ENCODE measurements at regions not wholly inside any gene's neighbourhood (a gene's known extent, or its start where the extent isn't known, plus 50 kb on each side); places are given as distances from the start of the nearest gene placed in this dataset.
"Not testable (repeated sequence)": the region's sequence is repeated elsewhere in the genome, so short reads cannot be mapped to it uniquely, and the experiment has no call there.

DNA sequence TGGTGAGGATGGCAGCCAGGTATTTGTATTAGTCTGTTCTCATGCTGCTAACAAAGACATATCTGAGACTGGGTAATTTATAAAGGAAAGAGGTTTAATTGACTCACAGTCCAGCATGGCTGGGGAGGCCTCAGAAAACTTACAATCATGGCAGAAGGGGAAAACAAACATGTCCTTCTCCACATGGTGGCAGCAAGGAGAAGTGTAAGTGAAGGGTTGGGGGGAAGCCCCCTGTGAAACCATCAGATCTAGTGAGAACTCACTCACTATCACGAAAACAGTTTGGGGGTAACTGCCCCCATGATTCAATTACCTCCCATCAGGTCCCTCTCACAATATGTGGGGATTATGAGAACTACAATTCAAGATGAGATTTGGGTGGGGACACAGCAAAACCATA is 276.8 kb downstream of the OLFM4 start:
- not testable (repeated sequence) for DNase-seq

DNA sequence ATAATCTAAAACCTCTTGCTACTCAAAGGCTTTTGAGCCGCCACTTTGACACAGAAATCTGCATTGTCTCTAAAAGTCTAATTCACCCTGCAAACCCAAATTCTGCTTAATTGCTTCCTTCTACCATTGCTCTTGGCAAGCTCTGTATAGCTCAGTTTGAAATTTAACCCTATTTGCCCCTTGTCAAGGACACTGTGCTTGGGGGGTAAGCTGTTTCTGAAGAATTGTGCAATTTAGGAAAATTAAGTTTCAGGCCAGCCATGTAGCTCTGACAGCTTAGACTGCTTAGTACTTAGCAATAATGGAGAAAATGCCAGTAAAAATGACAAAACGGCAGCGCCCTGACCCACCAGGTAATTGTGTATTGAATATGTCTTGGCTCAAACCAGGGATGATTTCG is 282.2 kb downstream of the OLFM4 start:
- DNase-seq, result no peak

DNA sequence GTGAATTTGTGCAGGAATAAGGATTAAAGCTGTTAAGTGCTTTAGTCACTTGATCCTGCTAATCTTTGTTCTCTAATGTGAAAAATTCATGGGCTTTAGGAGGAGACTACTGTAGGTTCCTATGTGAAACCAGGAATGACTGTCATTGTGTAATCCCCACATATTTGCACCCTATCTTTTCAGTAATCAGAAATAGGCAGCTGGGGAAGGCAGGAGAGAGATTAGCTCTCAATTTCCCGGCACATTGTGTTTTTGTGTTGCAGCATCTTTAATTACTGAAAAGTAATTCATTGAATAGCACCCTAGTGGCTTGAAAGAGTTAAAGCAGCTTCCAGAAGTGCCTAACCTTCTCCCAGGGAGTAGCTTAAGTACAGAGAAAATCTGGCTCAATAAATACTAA is 282.9 kb downstream of the OLFM4 start:
- no peak for DNase-seq

DNA sequence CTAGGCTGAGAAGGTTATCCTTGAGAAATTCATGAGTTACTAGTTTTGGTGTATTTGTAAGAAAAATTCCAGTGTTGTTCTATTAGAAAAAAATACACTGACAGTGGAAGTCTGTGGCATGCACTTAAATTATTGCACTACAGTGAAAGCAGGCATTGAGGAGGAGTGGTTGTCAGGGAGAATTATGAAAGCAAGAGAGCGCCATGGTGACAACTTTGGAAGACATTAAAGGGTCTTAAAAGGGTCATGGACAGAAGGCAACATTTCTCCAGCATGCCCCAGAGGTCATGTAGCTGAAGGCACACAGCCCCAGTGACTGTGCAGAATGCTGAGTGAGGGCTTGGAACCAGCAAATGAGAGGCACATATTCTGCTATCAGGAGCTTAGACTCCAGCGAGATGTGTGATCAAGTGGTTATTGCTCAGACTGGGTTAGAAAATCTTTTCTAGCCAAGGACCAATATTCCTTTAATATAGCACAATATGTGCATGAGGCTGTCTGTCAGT is 292.7 kb downstream of the OLFM4 start:
- no peak for DNase-seq

DNA sequence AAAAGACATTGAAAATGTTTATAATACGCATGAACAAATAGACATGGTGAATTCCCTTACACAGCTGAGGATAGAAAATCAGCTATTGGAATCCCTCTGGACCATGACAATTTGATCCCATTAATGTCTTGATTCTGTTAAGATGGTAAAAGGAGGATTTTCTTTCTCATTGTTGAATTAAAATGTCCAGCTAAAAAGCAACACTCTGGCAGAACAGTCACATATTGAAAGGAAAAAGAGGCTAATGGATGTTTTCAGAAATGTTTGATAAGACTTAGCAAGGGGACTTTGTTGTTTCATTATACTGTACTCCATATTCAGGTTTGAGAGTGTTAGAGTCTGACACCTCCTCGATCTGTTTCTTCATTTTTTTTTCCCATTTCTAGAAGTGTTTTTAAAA is 296.0 kb downstream of the OLFM4 start:
- no peak for DNase-seq

DNA sequence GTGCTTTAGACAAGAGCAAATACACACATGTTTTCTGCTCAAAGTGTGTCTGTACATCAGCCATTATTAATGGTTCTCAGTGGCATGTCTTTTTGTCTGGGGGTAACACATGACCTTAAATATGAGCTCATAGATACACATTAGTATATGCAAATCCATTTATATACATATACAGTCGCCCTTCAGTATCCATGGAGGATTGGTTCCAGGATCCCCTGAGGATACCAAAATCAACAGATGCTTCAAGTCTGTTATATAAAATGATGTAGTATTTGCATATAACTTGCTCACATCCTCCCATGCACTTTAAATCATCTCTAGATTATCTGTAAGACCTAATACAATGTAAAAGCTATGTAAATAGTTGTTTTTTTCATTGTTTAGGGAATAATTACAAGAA is 298.1 kb downstream of the OLFM4 start:
- no peak for DNase-seq

DNA sequence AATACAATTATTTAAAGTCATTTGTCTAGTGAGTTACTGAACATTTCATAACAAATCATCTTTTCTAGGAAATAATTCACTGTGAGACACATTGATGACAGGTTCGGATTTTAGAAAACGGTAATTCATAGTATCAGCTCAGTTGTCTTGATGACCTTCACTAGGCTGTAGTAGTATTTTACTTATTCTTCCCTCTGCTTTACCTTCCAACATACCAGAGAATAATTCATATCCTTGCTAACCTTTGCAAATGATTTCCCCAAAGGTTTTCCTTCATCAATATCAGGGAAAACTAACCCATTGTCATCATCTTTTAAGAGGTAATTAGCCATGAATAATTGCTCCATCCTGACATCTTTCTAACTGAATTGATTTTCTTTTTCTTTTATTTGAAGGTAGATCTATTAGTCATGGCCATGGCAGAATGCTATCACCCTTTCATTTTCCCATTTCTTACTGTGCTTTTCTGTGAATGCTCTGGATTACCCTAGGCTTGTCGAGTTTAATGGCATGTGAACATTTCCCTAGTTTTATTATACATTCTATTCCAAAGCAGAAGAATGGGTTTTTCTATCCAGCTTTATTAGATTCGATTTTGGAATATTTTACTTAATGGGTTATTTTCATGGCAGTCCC is 299.2 kb downstream of the OLFM4 start:
- DNase-seq, result no peak

DNA sequence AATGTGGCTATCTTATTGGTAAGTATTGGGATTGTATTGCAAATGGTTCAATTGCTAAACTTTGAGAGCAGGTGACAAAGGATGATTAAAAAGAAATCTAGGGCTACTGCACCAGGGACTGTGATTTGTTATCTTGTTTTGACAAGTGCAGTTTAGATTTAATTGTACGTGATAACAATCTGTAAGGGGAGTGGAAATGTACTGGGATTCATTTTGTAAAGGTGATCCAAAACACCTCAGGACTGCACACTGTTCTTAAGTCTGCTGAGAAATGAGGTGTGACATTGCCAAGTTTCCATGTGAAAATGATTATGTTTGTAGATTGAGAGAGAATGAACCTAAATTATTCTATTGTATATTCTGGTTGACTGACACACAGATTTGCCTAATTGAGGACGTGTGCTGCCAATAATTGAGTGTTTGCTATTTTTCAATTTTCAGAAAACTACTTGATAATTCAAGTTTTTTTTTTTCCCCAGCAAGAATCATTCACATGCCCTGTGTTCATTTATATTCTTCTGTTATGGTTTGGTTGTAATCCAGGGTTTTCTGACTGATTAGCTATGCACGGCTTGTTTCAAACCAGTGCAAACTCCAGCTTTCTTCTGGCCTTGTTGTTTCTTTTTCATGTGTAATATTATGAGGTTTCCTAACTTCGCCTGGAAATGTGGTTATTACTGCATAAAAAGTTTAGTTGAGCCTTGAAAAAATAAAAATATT is 308.0 kb downstream of the OLFM4 start:
- no peak for DNase-seq

DNA sequence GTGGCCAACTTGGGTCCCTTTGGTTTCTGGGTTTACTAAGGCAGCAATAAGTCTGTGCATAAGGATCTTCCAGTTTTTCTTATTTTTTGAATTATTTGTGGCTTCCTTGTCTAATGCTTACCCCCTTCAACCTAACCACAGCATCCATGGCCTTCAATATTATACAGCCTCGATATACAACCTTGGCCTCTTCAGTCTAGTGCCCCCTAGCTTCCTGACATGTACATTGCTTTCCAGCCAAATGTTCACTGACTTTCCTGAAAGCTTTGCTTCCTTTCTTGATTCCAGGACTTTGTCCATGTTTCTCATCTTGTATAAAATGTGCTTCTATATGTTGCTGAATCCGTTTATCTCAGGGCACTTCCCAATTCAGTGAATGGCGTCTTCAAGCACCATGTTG is 310.1 kb downstream of the OLFM4 start:
- DNase-seq, result no peak

DNA sequence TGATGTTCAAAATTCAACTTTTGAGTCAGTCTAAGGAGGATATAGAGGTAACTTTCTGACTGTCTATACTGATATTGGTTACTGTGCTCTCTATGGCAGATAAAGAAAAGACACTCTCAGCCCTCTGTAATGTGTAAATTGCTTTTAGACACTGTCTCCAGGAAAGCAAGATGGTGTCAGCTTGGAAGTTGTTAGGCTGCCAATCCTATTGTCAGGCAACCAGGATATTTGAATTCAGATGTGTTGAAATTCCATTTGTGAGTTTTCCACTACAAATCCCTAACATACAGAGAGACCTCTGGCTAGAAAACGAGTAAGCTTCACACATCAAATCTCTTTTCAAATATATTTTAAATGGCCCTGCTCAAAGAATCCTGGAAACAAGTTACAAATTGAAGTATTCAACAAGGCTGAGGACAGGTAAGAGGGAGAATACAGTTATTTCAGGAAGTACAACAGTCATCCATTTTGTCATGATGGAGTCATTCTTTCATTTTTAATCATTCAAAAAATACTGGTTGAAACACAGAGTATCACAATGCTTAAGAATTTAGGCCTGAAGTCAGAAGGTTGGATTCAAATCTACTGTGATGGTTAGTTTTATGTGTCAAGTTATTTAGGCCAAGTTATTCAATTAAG is 312.0 kb downstream of the OLFM4 start:
- no peak for DNase-seq

DNA sequence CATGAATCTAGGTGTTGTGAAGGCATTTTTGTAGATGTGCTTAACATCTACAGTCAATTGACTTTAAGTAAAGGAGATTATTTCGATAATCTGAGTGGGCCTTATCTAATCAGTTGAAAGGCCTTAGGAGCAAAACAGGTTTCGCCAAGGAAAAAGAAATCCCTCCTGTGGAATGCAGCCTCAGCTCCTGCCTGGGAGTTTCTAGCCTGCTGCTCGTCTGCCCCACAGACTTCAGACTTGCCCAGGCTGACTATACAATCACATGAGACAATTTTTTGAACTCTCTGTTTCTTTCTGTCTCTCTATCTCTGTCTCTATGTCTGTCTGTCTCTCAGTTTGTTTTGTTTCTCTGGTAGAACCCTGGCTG is 312.5 kb downstream of the OLFM4 start:
- DNase-seq, result no peak

DNA sequence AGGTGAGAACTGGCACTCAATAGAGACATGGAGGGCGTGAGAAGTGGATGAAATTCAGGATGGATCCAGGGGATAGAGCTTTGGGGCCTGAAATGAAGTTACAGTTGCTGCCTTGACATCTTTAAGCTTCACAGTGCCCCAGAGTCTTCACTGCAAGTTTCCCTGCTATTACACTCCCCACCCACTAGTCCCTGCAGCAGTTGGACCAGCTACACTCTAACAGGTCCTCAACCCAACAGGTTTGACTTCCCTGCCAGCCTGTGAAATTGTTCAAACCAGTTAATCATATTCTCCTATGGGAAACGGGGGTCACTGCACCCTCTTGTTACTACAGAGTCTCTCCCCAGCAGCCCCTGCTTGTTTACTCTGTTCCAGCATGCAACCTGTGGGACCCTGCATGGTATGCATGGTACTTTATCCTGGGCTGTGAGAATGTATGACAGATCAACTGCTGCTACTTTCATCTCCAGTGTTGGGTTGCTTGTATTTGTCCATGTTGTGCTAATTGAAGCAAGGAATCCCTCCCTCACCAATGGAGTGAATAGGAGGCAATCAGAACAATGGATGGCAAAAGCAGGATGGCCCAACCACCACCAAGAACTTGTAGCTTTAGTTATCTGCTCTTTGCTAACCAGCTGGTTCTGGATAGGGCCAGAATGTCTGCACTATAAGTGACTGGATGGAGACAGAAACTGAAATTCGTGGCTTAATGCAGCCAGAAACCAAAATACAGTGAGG is 314.2 kb downstream of the OLFM4 start:
- no peak for DNase-seq

DNA sequence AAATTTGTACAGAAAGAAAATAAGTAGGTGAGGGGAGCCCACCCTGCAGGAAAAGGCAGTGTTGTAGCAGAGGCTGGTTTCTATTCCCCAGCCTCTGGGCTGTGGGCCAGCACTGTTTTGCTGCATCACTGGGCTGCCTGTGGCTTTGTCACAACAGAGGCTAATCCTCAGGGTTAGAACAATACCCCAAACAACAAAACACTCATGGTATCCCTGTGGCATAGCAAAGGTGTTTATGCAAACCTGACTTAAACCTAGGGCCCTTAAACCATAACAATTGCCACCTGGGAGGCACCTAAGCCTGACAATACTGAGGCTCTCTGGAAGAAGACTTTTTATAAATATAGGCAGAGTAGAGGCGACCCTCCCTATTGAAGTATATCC is 314.7 kb downstream of the OLFM4 start:
- DNase-seq, result no peak

DNA sequence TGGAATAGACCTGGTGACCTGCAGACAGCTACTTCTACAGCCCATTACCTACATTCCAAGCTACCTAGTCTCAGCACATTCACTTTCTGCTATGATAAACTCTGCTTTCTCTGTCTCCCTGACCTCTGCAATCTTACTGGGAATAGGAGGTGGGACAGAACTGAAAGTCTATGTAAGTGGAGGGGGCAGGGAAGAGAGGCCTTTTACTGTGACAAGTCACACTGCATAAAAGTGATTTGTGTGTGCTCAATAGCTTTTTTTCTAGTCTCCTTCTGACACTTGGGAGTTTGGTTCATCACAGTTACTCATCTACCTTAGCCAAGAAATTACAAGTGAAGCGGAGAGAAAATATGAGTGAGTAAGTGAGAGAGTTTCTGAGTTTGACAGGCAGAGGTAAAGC is 322.4 kb downstream of the OLFM4 start:
- DNase-seq, result no peak

DNA sequence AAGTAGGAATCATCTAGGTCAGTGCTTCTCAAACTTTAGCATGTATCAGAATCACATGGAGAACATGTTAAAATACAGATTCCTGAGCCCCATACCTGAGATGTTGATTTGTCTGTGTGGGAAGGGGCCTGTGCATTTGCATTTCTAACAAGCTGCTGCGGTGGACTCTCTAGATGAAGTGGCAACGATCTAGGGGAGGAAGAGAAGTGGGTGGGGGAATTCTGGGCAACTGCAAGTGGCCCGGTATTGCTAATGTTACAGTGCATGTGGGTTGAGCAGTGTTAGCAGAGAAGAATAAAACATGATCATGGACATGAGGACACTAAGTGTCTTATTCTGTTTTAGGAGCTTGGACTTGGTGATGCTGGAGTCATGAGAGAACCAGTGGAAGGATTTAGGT is 329.0 kb downstream of the OLFM4 start:
- DNase-seq, result no peak

DNA sequence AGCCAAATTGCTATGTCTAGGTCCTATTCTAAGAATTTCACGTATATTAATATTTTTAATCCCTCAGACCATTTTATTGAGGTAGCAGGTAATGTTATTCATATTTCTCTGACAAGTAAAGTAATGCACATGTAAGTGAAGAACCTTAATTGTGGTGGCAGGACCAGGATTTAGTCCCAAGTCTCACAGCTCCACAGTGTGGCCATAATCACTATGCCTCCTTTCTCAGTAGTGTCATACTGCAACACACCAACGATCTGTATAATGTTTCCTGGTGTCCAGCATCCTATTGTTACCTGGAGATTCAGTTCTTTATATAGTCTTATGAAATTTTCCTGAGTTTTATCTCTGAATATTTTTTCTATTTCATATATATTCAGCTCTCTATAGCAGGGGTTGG is 340.3 kb downstream of the OLFM4 start:
- no peak for DNase-seq

DNA sequence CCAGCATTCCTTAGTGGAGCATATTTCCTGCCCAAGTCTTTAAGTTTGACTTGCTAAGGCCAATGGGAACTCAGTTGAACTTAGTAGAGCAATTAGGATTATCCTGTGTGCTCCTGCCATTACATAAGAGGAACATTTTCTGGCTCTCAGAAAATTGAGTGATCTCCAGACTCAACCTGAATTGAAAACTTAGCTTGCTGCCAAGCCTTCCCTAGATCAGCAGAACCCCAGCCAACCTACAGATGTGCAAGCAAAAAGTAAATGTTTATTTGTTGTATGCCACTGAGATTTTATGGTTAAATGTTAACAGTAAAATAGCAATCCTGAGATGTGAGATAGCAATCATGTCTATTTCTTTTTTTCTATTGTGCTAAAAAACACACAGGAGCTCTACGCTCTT is 350.9 kb downstream of the OLFM4 start:
- no peak for DNase-seq

DNA sequence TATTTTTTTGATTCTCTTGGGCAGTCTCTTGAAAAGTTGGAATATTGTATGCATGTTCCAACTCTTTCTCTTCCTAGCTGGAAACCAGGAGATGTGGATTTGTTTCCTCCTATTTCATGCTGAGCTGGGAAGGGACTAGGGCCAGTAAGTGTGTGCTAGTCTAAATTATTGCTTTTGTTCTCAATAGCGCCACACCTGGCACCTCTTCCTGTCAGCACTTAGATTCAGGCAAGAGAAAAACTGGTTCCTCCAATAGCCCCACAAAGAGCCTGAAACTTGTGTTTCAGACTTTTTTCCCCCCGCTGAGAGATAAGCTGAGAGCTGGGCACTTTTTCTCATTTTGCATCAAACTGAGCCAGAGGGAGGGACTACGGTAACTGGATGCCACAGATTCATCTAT is 353.4 kb downstream of the OLFM4 start:
- no peak for DNase-seq

DNA sequence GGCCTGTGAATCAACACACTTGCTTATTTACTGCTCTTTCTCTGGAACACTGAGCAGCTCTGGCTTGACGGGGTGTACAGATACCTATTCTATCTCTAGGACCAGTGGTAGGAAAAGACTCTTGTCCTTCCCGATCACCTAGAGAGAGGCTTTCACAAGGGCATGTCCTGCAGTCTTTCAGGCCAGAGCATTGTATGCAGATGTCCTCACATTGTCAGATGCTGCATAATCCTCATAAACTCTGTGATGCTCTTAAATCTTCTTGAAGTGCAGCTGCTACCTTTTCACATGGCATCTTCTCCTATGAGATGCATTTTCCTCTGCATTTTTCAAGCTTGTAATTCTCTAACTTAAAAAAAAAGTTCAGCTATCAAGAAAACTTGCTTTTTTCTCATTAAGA is 369.4 kb downstream of the OLFM4 start:
- DNase-seq, result no peak

DNA sequence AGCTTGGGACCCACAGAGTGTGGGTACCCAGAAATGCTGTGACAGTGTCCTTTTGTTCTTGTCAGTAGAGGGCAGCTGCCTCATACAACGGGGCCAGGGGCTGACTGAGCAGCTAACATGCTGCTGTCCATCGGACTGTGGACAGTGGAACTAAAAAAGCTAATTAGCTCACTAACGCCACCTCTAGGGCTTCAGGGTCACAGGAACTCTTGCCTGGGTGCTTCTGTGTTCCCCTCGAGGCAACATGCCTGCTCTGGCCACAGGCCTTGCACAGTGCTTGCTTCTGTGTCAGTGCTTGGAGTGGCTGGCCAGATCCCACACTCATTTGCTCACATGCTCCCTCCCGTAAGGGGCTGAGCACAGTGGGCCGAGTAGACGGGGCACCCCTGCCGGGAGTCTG is 377.0 kb downstream of the OLFM4 start:
- no peak for DNase-seq

DNA sequence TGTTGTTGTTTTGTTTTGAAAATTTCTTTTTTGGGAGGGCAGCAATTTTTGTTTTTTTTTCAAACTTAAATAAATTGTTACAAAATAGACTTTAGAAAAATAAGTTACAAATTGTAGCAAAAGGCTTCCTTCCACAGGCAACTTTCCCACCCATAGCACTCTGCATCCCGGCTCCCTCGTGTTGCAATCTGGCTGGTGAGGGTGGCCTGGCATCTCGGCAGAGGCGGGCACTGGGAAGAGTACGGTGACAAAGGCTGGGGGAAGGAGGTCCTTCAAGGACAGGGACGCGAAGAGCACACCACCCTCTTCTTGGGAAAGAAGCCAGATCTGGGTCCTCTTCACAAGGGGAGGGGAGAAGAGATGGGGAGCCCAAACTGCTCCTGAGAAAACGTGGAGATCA is 379.7 kb downstream of the OLFM4 start:
- no peak for DNase-seq

DNA sequence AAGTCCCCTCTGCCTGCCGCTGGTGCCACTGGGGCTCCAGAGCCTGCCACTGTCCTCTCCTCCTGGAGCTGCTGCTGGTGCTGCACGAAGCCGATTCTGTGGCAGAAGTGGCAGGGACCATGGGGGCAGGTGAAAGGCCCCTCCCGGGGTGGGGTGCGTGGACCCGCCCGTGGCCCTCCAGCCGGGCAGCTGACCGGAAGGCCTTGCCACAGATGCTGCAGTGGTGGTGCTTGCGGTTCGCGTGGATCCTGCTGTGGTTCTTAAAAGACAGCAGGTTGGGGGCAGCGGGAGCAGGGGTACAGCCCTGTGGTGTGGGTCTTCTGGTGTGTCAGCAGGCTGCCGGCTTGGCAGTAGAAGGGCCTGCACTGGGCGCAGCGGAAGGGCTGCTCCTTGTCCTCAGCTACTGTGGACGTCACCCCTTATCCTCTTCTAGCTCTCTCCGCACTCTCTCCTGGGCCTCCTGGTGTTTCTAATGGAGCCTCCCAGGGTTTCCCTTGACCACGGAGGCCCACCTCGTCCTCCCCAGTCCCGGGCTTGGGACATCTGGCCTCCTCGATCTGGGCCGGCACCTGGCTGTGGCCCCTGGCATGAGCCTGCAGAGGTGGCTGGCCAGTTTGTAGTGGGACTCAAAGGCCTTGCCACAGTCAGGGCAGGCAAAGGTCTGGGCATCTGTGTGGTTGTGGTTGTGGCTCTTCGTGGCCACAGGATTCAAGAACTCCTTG is 380.4 kb downstream of the OLFM4 start:
- DNase-seq, result no peak

DNA sequence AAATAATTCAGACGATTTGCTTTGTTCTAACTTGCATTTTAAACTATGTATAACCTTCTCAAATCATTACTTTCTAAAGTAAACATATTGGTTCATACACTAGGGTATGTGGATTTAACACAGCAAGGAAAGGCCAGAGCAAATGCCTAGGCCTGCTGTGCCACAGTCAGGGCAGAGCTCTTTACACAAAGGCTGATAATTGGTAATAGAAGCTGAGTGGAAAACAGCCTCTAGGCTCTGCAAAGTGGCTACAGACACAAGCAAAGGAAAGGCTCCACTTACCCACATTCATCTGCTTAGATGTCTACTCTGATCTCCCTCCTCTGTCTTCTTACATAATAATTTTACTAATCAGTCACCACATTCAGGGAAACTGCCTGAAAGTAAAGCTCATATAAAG is 382.9 kb downstream of the OLFM4 start:
- no peak for DNase-seq
